ENCODE measurements at regions not wholly inside any gene's neighbourhood (a gene's known extent, or its start where the extent isn't known, plus 50 kb on each side); places are given as distances from the start of the nearest gene placed in this dataset.
"Not testable (repeated sequence)": the region's sequence is repeated elsewhere in the genome, so short reads cannot be mapped to it uniquely, and the experiment has no call there.

DNA sequence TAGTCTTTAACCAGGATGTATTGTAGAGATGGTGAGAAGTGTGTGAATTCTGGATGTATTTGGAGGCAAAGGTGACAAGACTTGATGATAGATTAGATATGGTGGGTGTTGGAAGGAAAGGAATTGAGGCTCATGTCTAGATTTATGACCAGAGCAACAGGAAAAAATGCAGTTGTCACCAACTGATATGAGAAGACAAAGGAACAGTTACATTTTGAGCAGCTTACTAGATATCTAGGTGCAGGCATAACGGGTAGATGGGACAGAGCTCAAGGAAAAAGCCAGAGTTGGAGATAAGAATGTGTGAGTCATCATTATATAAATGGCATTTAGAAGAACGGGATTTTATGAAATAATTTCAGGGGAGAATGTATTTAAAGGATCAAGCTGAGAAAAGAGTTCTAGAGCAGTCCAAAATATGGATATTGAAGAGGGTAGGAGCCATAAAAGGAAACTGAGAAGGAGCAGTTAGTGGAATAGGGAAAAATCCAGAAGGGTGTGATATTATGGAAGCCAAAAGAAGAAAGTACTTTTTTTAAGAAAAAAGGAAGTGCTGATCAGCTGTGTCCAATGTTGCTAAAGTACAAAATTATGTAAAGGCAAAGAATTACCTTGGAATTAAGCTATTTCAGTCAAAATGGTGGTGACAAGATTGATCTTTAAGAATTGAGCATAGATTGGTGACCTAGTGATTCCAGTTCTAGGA is 262.5 kb downstream of the CGGBP1 start:
- DNase-seq (no peak), ATAC-seq (no peak)
- Histone ChIP-seq H3K27ac (ENCODE audit: low read length) (no peak overlapping the region), H3K4me3 (ENCODE audit: low read length) (no peak overlapping the region), H3K27me3 (ENCODE audit: control insufficient read depth, insufficient read depth) (peaks cover 5% of the 10 kb centered on the region), H3K4me1 (ENCODE audit: control insufficient read depth, insufficient read depth, low read length) (no peaks in the 10 kb centered on the region), H3K9me3 (ENCODE audit: control insufficient read depth, low read length) (no peaks in the 10 kb centered on the region)
- WGBS: 13% methylated on average over 2 of the region's 2 CpGs
- intact Hi-C loops (cut with DNase I): no loop called here

DNA sequence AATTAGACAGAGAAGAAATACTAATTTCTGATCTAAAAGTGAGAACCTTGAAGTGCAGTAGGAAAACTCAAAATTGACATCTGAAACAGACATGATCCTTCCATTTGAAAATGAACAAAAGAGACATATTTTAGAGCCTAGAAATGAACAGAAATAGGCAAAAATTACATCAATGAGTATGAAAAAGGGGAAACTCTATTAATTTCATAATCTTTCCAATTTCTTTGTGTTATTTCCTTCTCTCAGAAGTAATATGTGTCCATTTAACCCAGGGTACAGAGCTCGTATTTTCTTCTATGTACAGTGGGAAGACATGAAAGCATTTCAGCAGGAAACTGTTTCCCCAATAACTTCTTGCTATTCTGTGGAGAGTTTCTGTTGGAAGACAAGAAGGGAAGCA is 263.1 kb downstream of the CGGBP1 start:
- no peaks in the 10 kb centered on the region for H3K4me1 ChIP-seq (ENCODE audit: control insufficient read depth, insufficient read depth, low read length)
- no peak for DNase-seq
- no peak overlapping the region for H3K27ac ChIP-seq (ENCODE audit: low read length)
- no peak overlapping the region for H3K4me3 ChIP-seq (ENCODE audit: low read length)
- intact Hi-C loops (cut with DNase I): no loop called here
- no peaks in the 10 kb centered on the region for H3K9me3 ChIP-seq (ENCODE audit: control insufficient read depth, low read length)
- ATAC-seq: no peak
- peaks cover 5% of the 10 kb centered on the region for H3K27me3 ChIP-seq (ENCODE audit: control insufficient read depth, insufficient read depth)
- 54% methylated on average over 1 of the region's 1 CpG for WGBS

DNA sequence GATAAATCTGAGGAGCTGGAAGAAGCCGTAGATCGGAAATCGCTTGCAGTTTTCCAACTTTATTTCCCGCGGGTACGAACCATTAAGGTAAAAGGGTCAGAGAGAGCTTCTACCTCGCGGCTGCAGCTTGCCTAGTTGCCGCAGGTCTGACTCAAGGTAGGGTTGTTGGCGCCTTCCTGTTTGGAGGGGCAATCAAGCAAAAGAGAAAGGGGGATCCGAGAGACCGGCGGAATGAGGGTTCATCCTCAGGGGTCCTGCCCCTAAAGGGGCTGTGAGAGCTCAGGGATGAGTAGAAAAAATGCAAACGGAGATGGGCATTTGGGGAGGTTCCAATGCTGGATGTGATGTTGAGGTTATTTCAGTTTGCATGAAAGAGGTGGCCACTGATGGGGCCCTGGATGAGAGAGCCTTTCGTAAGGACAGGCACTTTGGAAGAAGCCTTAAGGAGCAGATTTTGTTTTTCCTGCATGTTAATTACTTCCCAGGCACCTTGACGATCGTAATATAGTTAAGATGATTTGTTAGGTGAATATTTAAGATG is 265.4 kb downstream of the CGGBP1 start:
- Histone ChIP-seq H3K4me1 (ENCODE audit: control insufficient read depth, insufficient read depth, low read length) (no peaks in the 10 kb centered on the region), H3K27ac (ENCODE audit: low read length) (no peak overlapping the region), H3K9me3 (ENCODE audit: control insufficient read depth, low read length) (no peaks in the 10 kb centered on the region), H3K4me3 (ENCODE audit: low read length) (peak overlapping the region; percentile 35), H3K27me3 (ENCODE audit: control insufficient read depth, insufficient read depth) (peaks cover 5% of the 10 kb centered on the region)
- peak in 1 of 3 donors; percentile 10 for DNase-seq
- 9% methylated on average over 17 of the region's 17 CpGs for WGBS
- intact Hi-C loops (cut with DNase I): no loop called here
- no peak for ATAC-seq

DNA sequence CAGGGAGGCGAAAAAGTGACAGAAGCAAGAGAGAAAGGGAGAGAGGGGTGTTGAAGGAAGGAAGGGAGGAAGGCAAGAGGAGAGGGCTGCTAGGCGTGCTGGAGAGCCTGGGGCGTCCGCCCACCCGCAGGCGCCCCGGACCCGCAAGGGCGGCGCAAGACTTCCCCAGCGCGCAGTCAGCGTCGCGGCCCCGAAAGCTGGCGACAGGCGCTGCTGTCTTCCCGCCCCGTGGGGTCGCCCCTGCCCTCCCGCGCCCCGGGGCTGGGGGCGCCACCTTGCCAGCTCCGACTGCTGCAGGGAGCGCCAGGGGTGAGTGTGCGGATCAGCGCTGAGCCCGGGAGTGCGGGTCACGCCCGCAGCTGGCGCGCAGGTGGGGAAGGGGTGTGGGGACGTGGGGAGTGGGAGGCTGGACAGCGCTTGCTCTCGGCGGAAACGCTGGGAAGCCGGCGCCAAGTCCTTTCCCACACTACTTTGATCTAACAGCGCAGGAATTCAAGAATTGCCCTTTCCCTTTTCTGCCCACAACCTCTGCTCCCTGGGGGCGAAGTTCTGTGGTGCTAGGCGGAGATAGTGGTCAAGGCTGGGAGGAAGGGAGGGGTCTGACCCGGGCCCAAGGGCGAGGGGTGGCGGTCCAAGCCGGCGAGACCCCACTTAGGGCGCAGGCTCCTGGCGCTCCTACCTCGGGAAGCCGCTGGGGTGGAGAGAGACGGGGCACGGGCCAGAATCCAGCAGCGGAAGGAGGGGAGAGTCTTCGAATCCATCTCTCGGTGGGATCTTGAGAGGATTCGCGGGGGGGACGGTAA is 266.1 kb downstream of the CGGBP1 start, which contains the start of gene HTR1F:
Gene HTR1F, plus strand, starts transcription at position 173 of the 803 bp plus-strand sequence.
- Histone ChIP-seq H3K4me1 (ENCODE audit: control insufficient read depth, insufficient read depth, low read length) (no peaks in the 10 kb centered on the region), H3K9me3 (ENCODE audit: control insufficient read depth, low read length) (no peaks in the 10 kb centered on the region), H3K4me3 (ENCODE audit: low read length) (peak within 1 kb of the TSS; percentile 35), H3K27ac (ENCODE audit: low read length) (no peak within 1 kb of the TSS), H3K27me3 (ENCODE audit: control insufficient read depth, insufficient read depth) (peaks cover 5% of the 10 kb centered on the region)
- intact Hi-C loops (cut with DNase I): no loop called here
- WGBS: under 1% methylated on average over 62 of the region's 62 CpGs
- ATAC-seq (peak; percentile 64 to 69), DNase-seq (peak; percentile 15 to 64 (median 52))

DNA sequence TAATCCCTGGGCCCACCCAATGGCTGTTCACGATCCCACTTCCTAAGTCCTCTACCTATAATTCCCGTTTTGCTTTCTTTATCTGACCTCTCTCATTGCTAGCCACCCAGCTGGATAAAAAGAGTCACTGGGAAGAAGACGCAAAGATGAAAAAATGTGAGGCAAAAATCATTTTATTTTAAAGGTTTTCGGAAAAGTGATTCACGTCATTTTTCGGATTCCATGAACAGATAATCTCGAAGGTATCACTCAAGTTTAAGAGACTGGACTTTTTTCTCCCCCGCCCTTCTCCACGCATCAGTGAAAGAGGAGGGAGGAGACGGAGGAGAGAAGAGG is 266.6 kb downstream of the CGGBP1 start:
- H3K27me3 ChIP-seq (ENCODE audit: control insufficient read depth, insufficient read depth): peaks cover 5% of the 10 kb centered on the region
- 14% methylated on average over 10 of the region's 10 CpGs for WGBS
- no peak overlapping the region for H3K27ac ChIP-seq (ENCODE audit: low read length)
- no peak for DNase-seq
- H3K4me3 ChIP-seq (ENCODE audit: low read length): peak overlapping the region; percentile 35
- H3K9me3 ChIP-seq (ENCODE audit: control insufficient read depth, low read length): no peaks in the 10 kb centered on the region
- H3K4me1 ChIP-seq (ENCODE audit: control insufficient read depth, insufficient read depth, low read length): no peaks in the 10 kb centered on the region
- no peak for ATAC-seq
- intact Hi-C loops (cut with DNase I): no loop called here

DNA sequence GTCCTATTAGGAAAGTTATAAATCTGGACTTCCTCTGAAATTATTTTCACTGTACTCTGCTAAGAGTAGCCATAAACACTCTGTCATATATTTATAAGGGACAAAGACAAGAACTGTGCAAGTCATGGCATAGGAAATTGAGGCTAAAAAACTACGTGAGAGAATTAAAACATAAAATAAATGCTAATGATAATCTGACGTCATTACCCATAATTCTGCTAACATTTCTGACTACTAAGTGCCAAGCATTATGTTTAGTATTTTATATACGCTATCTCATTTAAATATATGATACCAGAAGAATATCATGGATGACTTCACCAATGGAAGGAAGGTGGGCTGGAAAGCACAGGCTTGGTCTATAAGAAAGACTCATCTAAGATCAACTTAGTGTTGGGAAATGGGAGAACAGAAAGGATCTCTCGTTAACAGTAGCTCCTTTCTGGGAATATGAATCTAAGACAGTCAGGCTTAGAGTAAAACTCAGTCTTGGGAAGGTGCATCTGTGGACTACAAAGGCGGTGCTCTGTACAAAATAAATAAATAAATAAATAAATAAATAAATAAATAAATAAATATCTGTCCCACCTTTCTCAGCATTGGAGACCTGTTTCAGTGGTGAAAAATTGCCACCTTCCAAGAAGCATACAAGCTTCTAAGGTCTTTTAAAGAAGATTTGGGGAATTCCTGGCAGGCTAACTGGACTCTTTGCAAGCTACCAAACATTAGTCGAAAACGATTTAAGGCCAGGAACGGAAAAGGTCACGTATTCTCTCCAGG is 267.4 kb downstream of the CGGBP1 start:
- no peak overlapping the region for H3K27ac ChIP-seq (ENCODE audit: low read length)
- no peak for DNase-seq
- H3K9me3 ChIP-seq (ENCODE audit: control insufficient read depth, low read length): no peaks in the 10 kb centered on the region
- H3K27me3 ChIP-seq (ENCODE audit: control insufficient read depth, insufficient read depth): peaks cover 5% of the 10 kb centered on the region
- intact Hi-C loops (cut with DNase I): no loop called here
- H3K4me1 ChIP-seq (ENCODE audit: control insufficient read depth, insufficient read depth, low read length): no peaks in the 10 kb centered on the region
- peak overlapping the region; percentile 35 for H3K4me3 ChIP-seq (ENCODE audit: low read length)
- no peak for ATAC-seq
- 76% methylated on average over 9 of the region's 9 CpGs for WGBS

DNA sequence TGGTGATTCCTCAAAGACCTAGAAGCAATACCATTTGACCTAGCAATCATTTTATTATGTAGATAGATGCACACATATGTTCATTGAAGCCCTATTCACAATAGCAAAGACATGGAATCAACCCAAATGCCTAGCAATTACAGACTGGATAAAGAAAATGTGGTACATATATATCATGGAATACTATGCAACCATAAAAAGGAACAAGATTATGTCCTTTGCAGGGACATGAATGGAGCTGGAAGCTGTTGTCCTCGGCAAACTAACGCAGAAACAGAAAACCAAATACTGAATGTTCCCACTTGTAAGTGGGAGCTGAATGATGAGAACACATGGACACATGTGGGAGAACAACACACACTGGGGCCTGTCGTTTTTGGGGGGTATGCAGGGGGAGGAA is 269.8 kb downstream of the CGGBP1 start:
- H3K4me3 ChIP-seq (ENCODE audit: low read length); H3K9me3 ChIP-seq (ENCODE audit: control insufficient read depth, low read length); DNase-seq; H3K27me3 ChIP-seq (ENCODE audit: control insufficient read depth, insufficient read depth); intact Hi-C loops (cut with DNase I); ATAC-seq; H3K4me1 ChIP-seq (ENCODE audit: control insufficient read depth, insufficient read depth, low read length); H3K27ac ChIP-seq (ENCODE audit: low read length): not testable (repeated sequence)
- WGBS: 76% methylated on average over 3 of the region's 3 CpGs

DNA sequence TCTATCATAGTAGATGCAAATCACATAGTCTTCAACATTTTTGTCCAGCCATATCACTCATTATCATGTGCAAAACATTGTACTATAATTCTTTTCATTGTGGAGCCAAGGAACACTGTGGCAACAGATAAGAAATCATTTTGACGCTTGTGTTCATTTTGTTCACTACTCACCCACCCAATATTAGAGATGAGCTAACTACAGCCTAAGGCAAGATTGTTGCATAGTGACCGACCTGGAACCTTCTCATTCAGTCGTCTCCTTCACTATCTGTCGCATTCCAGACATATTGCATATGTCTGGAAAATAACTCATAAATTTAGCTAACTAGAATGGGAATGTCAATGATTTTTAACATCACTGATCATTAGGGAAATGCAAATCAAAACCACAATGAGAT is 270.3 kb downstream of the CGGBP1 start:
- ATAC-seq: no peak
- intact Hi-C loops (cut with DNase I): no loop called here
- 62% methylated on average over 4 of the region's 4 CpGs for WGBS

DNA sequence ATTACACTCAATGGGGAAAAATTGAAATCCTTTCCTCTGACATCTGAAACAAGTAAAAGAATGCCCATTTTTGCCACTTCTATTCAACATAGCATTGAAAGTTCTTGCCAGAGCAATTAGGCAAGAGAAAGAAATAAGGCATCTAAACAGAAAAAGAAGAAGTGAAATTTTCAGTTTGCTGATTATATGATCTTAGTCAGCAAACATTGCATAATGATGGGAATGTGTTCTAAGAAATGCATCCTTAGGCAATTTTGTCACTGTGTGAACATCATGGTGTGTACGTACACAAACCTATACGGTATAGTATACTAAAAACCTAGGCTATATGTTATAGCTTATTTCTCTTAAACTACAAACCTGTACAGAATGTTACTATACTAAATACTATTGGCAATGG is 278.0 kb downstream of the CGGBP1 start:
- intact Hi-C loops (cut with DNase I): no loop called here
- DNase-seq (no peak), ATAC-seq (no peak)
- Histone ChIP-seq H3K27me3 (ENCODE audit: control insufficient read depth, insufficient read depth) (no peaks in the 10 kb centered on the region), H3K4me1 (ENCODE audit: control insufficient read depth, insufficient read depth, low read length) (no peaks in the 10 kb centered on the region), H3K27ac (ENCODE audit: low read length) (no peak overlapping the region), H3K9me3 (ENCODE audit: control insufficient read depth, low read length) (no peaks in the 10 kb centered on the region), H3K4me3 (ENCODE audit: low read length) (no peak overlapping the region)
- 81% methylated on average over 2 of the region's 2 CpGs for WGBS

More for the DNA sequence above, 270.3 kb downstream of the CGGBP1 start:
- Histone ChIP-seq H3K4me3 (ENCODE audit: low read length) (no peak overlapping the region), H3K9me3 (ENCODE audit: control insufficient read depth, low read length) (no peaks in the 10 kb centered on the region), H3K4me1 (ENCODE audit: control insufficient read depth, insufficient read depth, low read length) (no peaks in the 10 kb centered on the region), H3K27ac (ENCODE audit: low read length) (no peak overlapping the region), H3K27me3 (ENCODE audit: control insufficient read depth, insufficient read depth) (peaks cover 5% of the 10 kb centered on the region)
- no peak for DNase-seq

DNA sequence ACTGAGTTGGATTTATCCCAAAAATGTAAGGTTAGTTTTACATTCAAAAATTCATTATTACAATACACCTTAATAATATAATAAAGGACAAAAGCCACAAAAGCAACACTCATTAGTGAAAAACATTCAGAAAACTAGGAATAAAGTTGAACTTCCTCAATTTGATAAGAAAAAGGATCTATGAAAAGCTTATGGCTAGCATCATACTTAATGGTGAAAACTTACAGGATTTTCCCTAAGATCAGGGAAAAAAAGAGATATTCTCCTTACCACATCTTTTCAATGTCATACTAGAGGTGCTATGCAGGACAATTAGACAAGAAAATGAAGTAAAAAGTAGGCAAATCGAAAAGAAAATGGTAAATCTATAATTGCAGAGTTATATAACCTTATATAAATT is 279.9 kb downstream of the CGGBP1 start:
- H3K4me1 ChIP-seq (ENCODE audit: control insufficient read depth, insufficient read depth, low read length): no peaks in the 10 kb centered on the region
- H3K27me3 ChIP-seq (ENCODE audit: control insufficient read depth, insufficient read depth): no peaks in the 10 kb centered on the region
- DNase-seq (no peak), ATAC-seq (no peak)
- H3K9me3 ChIP-seq (ENCODE audit: control insufficient read depth, low read length): no peaks in the 10 kb centered on the region
- intact Hi-C loops (cut with DNase I): no loop called here
- 69% methylated on average over 1 of the region's 1 CpG for WGBS
- no peak overlapping the region for H3K27ac ChIP-seq (ENCODE audit: low read length)
- no peak overlapping the region for H3K4me3 ChIP-seq (ENCODE audit: low read length)
